WERI-Rb-1 (cell line): ENCODE measurements at regions not wholly inside any gene's neighbourhood (a gene's known extent, or its start where the extent isn't known, plus 50 kb on each side); places are given as distances from the start of the nearest gene placed in this dataset.
A peak's percentile ranks its signal among the peaks of the same experiment; 100 is the strongest.

ENCODE experiments used
- DNase-seq: peaks from one replicate; pipeline ENCODE4 v3.0.0-alpha.2; 2020
- H3K27ac ChIP-seq: fragments of 250-450 bp; sonication (Bioruptor Pico); 2 replicates; pipeline ENCODE4 v1.5.1; 2020; ENCODE audit warnings: mild to moderate bottlenecking, moderate library complexity
- H3K27me3 ChIP-seq: fragments of 250-450 bp; sonication (Bioruptor Pico); 2 replicates; pipeline ENCODE4 v1.5.1; 2021; ENCODE audit warnings: mild to moderate bottlenecking, low read depth, moderate library complexity; ENCODE audit not compliant: insufficient read depth, severe bottlenecking
- H3K36me3 ChIP-seq: fragments of 250-450 bp; sonication (Bioruptor Pico); 2 replicates; pipeline ENCODE4 v1.5.1; 2020; ENCODE audit warnings: mild to moderate bottlenecking, moderate library complexity
- H3K4me3 ChIP-seq: 2 replicates; pipeline ENCODE4 v1.5.1; 2011; ENCODE audit warnings: low read depth, mild to moderate bottlenecking, control low read depth, low read length
- H3K9me3 ChIP-seq: fragments of 250-450 bp; sonication (Bioruptor Pico); 2 replicates; pipeline ENCODE4 v1.5.1; 2021; ENCODE audit warnings: mild to moderate bottlenecking, moderate library complexity; ENCODE audit not compliant: severe bottlenecking
- TF ChIP-seq, protein P1 (sequence below): IDR thresholded peaks from 2 replicates; pipeline ENCODE4 v1.5.1; 2011; ENCODE audit warnings: low read depth, mild to moderate bottlenecking, control low read depth, inconsistent platforms, low read length

DNA sequence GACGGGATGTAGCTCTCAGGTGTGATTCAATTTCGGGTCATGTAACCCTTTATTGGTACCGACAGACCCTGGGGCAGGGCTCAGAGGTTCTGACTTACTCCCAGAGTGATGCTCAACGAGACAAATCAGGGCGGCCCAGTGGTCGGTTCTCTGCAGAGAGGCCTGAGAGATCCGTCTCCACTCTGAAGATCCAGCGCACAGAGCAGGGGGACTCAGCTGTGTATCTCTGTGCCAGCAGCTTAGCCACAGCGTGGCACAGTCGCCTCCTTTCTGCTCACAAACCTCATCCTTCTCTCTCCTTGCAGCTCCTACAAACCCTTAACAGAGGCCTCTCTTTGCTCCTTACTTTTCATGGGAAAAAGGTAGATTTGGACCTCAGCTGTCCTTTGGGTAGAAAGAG lies 197.5 kb upstream of the PRSS58 start:
- no peak overlapping the region for H3K4me3 ChIP-seq
- no peak overlapping the region for H3K27ac ChIP-seq
- TF ChIP-seq, protein P1, sequence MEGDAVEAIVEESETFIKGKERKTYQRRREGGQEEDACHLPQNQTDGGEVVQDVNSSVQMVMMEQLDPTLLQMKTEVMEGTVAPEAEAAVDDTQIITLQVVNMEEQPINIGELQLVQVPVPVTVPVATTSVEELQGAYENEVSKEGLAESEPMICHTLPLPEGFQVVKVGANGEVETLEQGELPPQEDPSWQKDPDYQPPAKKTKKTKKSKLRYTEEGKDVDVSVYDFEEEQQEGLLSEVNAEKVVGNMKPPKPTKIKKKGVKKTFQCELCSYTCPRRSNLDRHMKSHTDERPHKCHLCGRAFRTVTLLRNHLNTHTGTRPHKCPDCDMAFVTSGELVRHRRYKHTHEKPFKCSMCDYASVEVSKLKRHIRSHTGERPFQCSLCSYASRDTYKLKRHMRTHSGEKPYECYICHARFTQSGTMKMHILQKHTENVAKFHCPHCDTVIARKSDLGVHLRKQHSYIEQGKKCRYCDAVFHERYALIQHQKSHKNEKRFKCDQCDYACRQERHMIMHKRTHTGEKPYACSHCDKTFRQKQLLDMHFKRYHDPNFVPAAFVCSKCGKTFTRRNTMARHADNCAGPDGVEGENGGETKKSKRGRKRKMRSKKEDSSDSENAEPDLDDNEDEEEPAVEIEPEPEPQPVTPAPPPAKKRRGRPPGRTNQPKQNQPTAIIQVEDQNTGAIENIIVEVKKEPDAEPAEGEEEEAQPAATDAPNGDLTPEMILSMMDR: no peak
- DNase-seq: no peak
- H3K27me3 ChIP-seq: no peaks in the 10 kb centered on the region
- no peaks in the 10 kb centered on the region for H3K36me3 ChIP-seq
- no peaks in the 10 kb centered on the region for H3K9me3 ChIP-seq

DNA sequence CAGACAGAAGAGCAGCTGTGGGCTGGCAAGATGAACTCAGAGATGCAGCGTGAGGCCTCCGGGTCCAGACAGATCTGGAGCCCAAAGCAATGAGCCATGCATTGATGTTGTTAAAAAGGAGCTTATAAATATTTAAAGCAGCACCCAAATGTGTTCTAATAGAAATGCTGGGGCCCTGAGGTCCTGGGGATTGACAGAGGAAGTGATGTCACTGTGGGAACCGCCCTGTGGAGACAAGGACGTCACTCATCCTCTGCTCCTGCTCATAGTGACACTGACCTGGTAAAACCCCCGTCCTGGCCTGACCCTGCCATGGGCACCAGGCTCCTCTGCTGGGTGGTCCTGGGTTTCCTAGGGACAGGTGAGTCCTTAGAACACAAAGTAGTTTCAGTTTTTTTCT lies 197.0 kb upstream of the PRSS58 start:
- no peak for DNase-seq
- no peak overlapping the region for H3K27ac ChIP-seq
- no peak overlapping the region for H3K4me3 ChIP-seq

DNA sequence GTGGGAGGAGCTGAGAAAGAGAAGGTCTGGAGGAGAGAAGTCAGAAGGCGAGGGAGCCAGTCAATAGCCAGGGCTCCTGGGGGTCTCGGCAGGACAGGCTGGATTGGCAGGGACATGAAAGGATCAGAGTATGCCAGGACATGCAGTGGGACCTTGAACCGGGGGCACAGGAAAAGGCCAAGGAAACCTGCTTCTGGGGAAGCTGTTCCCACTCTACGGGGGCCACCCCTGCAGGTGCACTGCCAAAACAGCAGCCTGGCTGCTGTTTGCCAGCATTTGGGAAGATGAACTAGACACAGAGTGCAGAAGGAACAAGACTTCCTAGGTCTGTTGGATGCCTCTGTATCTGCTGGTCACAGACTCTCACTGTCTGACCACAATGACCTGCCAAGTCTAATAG lies 194.9 kb upstream of the PRSS58 start:
- Histone ChIP-seq H3K27ac (no peak overlapping the region), H3K4me3 (no peak overlapping the region), H3K9me3 (no peaks in the 10 kb centered on the region), H3K27me3 (no peaks in the 10 kb centered on the region), H3K36me3 (no peaks in the 10 kb centered on the region)
- DNase-seq: no peak
- TF ChIP-seq, protein P1: no peak

More for the DNA sequence above, 197.0 kb upstream of the PRSS58 start:
- Histone ChIP-seq H3K36me3 (no peaks in the 10 kb centered on the region), H3K27me3 (no peaks in the 10 kb centered on the region), H3K9me3 (no peaks in the 10 kb centered on the region)
- TF ChIP-seq, protein P1: no peak

DNA sequence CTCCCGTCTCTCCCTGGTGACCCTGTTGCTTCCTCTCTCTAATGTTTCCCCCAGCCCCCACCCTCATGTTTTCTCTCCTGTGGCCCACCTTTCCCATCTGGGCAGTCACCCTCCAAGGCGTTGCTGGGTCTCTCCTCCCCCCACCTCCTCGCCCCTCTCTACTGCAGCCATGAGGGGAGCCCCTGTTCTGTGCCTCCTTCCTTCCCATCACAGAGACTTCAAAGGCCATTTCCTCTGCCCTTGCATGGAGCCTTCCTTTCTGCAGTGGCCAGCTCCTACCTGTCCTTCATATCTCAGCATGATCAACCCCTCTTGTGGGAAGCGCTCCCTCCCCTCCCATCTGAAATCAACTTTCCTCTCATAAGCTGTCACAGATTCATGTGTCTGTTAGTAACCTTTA lies 194.0 kb upstream of the PRSS58 start:
- Histone ChIP-seq H3K9me3 (no peaks in the 10 kb centered on the region), H3K27ac (no peak overlapping the region), H3K36me3 (no peaks in the 10 kb centered on the region), H3K4me3 (no peak overlapping the region), H3K27me3 (no peaks in the 10 kb centered on the region)
- TF ChIP-seq, protein P1: no peak
- DNase-seq: no peak

DNA sequence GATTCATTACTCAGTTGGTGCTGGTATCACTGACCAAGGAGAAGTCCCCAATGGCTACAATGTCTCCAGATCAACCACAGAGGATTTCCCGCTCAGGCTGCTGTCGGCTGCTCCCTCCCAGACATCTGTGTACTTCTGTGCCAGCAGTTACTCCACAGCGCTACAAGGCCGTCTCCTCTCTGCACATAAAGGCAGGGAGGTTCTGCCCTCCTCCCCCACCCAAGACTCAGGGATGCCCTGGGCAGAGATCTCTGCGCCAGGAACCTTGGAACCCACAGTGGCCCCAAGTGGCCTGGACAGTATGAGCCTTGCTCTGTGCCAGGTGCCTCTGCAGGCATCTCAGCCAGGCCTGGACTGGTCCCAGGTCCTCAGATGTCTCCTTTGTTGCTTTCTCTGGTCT lies 193.4 kb upstream of the PRSS58 start:
- Histone ChIP-seq H3K4me3 (no peak overlapping the region), H3K27ac (no peak overlapping the region; the same call in 1 of the 2 replicates), H3K9me3 (no peaks in the 10 kb centered on the region), H3K27me3 (no peaks in the 10 kb centered on the region), H3K36me3 (no peaks in the 10 kb centered on the region)
- TF ChIP-seq, protein P1: no peak
- DNase-seq: no peak

DNA sequence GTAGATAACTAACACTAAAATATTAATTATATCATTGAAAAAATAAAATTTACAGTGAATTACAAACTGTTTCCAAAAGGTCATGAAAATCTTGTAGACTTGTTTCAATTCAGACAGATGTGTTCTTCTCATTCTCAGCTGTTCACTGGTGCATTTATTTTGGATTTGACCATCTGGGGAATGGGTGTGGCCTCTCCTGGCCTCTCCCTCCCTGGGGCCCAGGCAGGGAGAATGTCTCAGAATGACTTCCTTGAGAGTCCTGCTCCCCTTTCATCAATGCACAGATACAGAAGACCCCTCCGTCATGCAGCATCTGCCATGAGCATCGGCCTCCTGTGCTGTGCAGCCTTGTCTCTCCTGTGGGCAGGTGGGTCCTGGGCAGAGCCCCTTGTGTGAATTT lies 192.8 kb upstream of the PRSS58 start:
- no peaks in the 10 kb centered on the region for H3K36me3 ChIP-seq
- peak overlapping the region; percentile 1; the same call in 1 of the 2 replicates for H3K27ac ChIP-seq
- TF ChIP-seq, protein P1: no peak

More for the DNA sequence above, 192.8 kb upstream of the PRSS58 start:
- Histone ChIP-seq H3K4me3 (no peak overlapping the region), H3K9me3 (no peaks in the 10 kb centered on the region), H3K27me3 (no peaks in the 10 kb centered on the region)
- peak; percentile 27 for DNase-seq
